ENCODE measurements at regions not wholly inside any gene's neighbourhood (a gene's known extent, or its start where the extent isn't known, plus 50 kb on each side); places are given as distances from the start of the nearest gene placed in this dataset.

- no peak for ATAC-seq
- H3K4me2 ChIP-seq (ENCODE audit: low read depth, low read length) = no peak overlapping the region
- H4K20me1 ChIP-seq (ENCODE audit: insufficient read depth, low read length) = no peaks in the 10 kb centered on the region
- no peaks in the 10 kb centered on the region for H3K79me2 ChIP-seq (ENCODE audit: insufficient read depth, low read length)
- intact Hi-C loops (cut with micrococcal nuclease; ENCODE audit: unreplicated experiment) (no loop called here), in situ Hi-C loops (cut with HindIII; ENCODE audit: extremely low pct_ligation_motif_present, low pct_unique_long_range_greater_than_20kb) (no loop called here)
- no peak for FAIRE-seq
- no peak for TF ChIP-seq ZNF710 (CRISPR knock-in tag; IDR thresholded peaks at IDR 0.05; ENCODE audit: borderline replicate concordance)
- no peak for TF ChIP-seq ATF7-NPFF (CRISPR knock-in tag; IDR thresholded peaks at IDR 0.05; ENCODE audit: low read depth)
- no peak for TF ChIP-seq ZNF10 (CRISPR knock-in tag; IDR thresholded peaks at IDR 0.05; ENCODE audit: borderline replicate concordance, low read depth)
- TF ChIP-seq ZC3H4 (CRISPR knock-in tag; IDR thresholded peaks at IDR 0.05; ENCODE audit: borderline replicate concordance) = no peak
- TF ChIP-seq ZNF276 (CRISPR knock-in tag; IDR thresholded peaks at IDR 0.05; ENCODE audit: low read depth) = no peak
- TF ChIP-seq FOXK2 (IDR thresholded peaks at IDR 0.05) = no peak
- no peak for TF ChIP-seq ZNF512B (CRISPR knock-in tag; IDR thresholded peaks at IDR 0.05; ENCODE audit: borderline replicate concordance)
- TF ChIP-seq ZNF639 (CRISPR knock-in tag; conservative IDR thresholded peaks at IDR 0.05) = no peak
- TF ChIP-seq MXI1 (IDR thresholded peaks at IDR 0.05; ENCODE audit: borderline replicate concordance, low read depth, low read length) = no peak
- no peak for TF ChIP-seq ZNF224 (CRISPR knock-in tag; IDR thresholded peaks at IDR 0.05)
- TF ChIP-seq ZFY (CRISPR knock-in tag; IDR thresholded peaks at IDR 0.05) = no peak
- no peak for TF ChIP-seq GLI4 (CRISPR knock-in tag; IDR thresholded peaks at IDR 0.05; ENCODE audit: borderline replicate concordance)
- no peak for TF ChIP-seq NRL (CRISPR knock-in tag; IDR thresholded peaks at IDR 0.05; ENCODE audit: borderline replicate concordance)
- TF ChIP-seq ZC3H13 (CRISPR knock-in tag; IDR thresholded peaks at IDR 0.05) = no peak
- H2AFZ ChIP-seq (ENCODE audit: low read length) = no peak overlapping the region
- ChIA-PET POLR2A (no interaction called here), CTCF (ENCODE audit: low intra/inter-chr PET ratio, low total read pairs) (no interaction called here)
- no peak overlapping the region for H3K9ac ChIP-seq (ENCODE audit: insufficient read depth, low read depth, low read length)
- H3K4me1 ChIP-seq (ENCODE audit: insufficient read depth, low read length) = no peaks in the 10 kb centered on the region
- H3K4me3 ChIP-seq (replicated peaks in 1 of 3; ENCODE audit: insufficient read depth in 1 of 3, low read depth in 2 of 3, low read length in 3 of 3) = no peak overlapping the region
- no peaks in the 10 kb centered on the region for H3K27me3 ChIP-seq (ENCODE audit: control insufficient read depth in 1 of 2, insufficient read depth in 2 of 2, low read length in 2 of 2)
- H3K9me3 ChIP-seq (ENCODE audit: low read length) = no peaks in the 10 kb centered on the region
- DNase-seq (ENCODE audit: low spot score) = no peak
- H3K27ac ChIP-seq (ENCODE audit: extremely low read length, insufficient read depth, low read length) = no peak overlapping the region
- WGBS (ENCODE audit: low lambda C conversion rate) = 0% methylated on average over 3 of the region's 3 CpGs
- no peaks in the 10 kb centered on the region for H3K36me3 ChIP-seq (replicated peaks in 1 of 2; ENCODE audit: control insufficient read depth in 1 of 2, insufficient read depth in 2 of 2, low read length in 2 of 2)
- BruUV-seq (replicated peaks) = no TSS peak
Measured at GRCh38 chr5:164255598-164256213, 750.3 kb downstream of the MAT2B start.
